SIG-M5 (cell line): ENCODE measurements at regions not wholly inside any gene's neighbourhood (a gene's known extent, or its start where the extent isn't known, plus 50 kb on each side); places are given as distances from the start of the nearest gene placed in this dataset.
"Not testable (repeated sequence)": the region's sequence is repeated elsewhere in the genome, so short reads cannot be mapped to it uniquely, and the experiment has no call there.

ENCODE experiments used
- DNase-seq: peaks from one replicate; lab custom pipeline; 2025; lab: John Stamatoyannopoulos, UW

DNA sequence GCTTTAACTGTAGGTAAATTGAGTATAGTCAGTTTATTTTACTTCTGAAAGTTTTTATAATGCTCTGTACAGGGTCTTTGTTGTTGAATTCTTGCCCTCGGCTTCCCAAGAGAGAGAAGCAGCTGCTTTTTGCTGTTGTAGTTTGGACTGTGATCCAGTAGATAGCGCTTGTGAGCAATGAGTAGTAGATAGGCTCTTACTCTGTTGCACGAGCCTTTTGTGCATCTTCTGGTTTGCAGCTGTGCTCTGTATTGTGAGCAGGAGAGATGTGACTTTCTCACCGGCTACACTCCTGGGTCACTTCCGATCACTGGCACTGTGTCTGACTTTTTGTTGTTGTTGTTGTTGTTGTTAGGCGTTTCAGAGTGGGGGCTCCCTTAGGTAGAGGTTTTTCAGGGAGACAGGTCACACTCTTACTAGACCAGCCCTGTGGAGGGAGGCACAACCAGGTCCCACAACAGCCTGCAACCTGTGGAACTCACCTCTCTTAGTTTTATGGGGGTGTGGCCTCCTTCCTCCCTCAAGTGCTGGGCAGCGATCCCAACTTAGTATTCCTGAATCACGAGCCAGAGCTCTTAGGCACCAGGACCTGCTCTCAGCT, 822.1 kb upstream of the GALNTL6 start:
- DNase-seq = no peak

DNA sequence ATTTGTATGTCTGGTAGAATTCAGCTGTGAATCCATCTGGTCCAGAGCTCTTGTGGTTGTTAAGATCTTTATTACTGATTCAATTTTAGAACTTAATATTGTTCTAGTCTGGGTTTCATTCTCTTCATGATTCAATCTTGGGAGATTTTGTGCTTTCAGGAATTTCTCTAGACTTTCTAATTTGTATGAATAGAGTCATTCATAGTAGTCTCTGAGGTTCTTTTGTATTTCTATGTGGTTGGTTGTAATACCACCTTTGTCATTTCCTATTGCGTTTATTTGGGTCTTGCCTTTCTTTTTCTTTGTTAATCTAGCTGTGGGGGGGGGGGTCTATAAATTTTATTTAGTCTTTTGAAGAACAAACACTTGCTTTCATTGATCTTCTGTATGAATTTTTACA, 824.8 kb upstream of the GALNTL6 start:
- no peak for DNase-seq

DNA sequence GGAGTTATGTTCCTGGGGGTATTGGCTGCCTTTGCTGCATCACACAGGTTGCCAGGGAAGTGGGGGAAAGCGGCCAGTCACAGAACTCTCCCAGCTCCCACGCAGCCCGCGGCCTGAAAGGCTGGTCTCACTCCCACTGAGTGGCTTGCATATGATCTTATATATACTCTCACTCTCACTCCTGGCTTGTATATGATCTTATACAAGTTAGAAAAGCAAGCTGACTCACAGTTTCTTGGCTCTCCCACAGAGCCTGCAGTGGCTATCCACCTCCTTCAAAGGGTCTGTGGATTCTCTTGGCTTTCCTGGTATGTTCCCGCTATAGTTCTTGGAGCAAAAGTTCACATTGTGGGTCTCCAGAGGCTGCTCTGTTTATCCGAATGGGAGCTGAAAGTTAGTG, 833.5 kb upstream of the GALNTL6 start:
- DNase-seq = no peak

DNA sequence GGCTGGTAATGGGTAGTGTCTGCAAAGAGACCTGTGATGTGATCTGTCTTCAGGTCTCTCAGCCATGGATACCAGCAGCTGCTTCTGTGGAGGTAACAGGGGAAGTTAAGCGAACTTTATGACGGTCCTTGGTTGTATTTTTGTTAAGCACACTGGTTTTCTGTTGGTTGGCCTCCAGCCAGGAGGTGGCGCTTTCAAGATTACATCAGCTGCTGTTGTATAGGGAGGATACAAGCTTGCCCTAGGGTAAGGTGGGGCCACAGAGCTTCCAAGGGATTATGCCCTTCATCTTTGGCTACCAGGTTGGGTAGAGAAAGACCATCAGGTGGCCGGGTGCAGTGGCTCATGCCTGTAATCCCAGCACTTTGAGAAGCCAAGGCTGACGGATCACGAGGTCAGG, 834.2 kb upstream of the GALNTL6 start:
- DNase-seq = no peak

DNA sequence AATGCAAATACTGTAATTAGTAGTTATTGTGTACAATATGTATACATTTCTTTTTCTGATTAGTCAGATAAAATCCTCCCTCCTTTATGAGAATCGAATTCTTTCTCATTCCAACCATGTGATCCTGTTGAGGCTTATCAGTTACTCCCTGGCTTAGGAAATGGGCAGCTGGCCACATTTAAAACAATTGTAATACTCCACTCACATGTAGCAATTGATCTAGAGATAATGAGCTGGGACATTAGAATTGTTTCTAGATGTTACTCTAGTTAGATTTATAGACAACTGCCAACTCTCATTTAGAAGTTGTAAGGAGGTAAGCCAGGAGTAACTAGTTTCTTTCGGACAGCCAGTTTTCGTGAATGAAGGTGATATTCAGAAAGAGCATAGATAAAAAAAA, 859.3 kb upstream of the AADAT start:
- DNase-seq = no peak

DNA sequence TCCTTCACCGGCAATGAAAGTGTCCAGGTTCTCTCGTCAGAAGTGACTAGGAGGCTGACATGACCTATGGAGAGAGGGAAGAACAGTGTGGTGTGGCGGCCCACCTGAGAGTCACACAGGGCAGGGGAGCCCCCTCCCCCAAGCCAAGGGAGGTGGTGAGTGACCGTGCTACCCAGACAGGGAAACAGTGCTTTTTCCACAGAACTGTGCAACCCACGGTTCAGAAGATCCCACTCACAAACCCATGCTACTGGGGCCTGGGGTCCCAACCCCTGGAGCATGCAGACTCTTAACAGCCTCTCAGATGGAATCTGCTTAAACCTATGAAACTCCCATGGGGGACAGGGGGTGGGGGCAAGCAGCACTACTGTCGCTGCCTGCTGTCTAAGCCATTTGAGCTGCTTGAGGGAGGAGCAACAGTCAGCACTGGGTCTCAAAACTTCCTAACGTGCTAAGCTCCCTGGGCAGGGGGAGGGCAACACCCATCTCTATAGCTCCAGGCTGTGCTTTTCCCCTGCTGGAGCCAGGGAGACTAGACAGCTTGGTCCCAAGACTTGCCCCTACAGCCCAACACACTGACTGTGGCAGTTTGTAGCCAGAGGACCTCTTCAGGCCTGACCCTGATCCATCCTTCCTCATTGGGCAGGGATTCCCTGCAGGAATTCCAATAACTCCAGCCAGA, 850.4 kb upstream of the AADAT start:
- no peak for DNase-seq

DNA sequence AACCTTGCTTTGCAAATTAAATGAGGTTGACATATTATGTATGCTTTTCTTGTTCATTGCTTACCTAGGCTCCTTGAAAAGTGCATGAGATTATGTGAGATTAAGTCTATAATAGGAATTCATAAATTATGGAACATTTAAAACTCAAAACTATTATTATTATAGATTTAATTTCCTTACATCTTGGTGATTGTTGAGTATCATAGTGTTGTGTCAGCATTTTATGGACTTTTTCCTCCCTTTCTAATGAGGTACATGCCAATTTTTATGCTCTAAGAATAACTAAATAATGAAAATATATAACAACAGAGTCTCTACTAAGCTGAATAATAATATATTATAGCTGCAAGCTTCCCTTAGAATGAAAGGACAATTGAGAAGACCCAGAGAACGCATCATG, 848.8 kb upstream of the AADAT start:
- no peak for DNase-seq

DNA sequence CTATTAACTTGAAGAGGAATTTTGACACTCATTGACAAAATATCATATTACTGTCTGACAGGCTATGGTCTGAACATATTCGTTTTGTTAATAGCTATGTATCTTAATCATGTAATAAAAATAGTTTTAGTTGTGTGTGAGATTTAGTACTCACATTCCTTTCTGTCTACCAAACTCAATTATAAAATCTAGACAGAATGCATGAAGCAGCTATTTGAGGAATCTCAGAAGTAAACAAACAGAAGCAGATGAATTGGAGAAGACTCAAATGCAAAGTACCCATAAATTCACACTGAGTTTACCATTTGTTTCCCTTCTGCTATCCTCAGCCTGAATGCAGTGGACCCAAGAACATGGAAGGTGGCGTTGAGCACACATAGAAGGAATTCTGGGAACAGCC, 841.6 kb upstream of the AADAT start:
- no peak for DNase-seq

DNA sequence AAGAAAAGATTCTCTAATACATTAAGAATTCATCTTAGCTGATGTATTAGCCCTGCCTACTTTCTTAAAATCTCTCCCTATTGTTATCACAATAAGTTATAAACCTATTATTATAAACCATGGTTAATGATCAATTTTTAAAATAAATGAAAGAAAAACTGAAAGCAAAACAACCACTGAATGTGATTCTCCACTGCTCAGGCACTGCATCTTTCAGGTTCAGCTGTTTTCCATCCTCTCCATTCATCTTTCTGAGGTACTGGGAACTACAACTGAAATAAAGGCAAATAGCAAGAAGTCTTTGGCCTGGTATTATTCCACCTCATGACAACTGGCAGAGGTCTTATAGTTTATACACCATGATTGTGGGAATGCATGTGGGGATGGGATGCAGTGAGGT, 798.9 kb upstream of the AADAT start:
- DNase-seq = no peak

DNA sequence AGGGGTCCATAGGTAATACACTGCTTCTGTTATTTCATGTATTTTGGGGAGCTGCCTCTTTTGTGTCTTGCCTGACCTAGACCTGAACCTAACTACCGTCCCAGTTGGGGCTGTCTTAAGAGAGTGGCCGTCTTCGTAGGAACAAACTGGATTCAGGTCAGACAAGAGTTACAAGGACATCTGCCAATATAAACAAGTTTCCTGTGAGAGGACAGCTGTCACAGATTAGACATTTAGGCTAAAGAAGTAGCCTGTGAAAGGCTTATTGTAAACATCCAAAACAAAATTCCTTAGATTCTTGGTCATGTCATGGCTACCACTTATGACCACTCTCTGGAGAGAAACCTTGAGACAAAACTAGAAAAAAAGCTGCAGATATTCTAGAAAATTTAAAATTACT, 797.6 kb upstream of the AADAT start:
- no peak for DNase-seq

DNA sequence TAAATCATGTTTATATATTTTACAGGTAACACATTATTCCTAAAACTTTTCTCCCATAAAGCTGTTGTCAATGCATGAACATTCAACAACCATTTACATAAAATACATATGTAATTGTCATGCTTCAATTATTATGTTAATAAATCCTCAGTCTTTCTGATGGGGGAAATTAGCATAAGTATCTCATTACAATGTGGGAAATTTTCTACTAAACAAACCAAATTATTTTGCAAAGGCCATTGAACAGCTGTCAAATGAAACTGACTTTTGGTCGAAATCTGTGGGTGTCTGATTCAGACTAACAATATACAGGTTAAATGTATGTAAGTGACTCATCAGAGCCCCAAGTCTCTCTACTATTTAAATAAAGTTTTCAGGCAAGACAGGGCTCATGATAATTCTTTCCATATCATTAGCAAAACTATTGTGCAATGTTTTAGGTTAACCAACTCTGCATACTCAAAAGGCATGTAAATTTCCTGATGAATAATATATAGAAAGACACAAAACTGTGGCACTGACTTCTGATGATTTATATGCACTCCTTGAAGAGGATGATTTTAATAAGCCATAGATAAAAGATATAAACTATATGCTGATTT, 795.3 kb upstream of the AADAT start:
- no peak for DNase-seq

DNA sequence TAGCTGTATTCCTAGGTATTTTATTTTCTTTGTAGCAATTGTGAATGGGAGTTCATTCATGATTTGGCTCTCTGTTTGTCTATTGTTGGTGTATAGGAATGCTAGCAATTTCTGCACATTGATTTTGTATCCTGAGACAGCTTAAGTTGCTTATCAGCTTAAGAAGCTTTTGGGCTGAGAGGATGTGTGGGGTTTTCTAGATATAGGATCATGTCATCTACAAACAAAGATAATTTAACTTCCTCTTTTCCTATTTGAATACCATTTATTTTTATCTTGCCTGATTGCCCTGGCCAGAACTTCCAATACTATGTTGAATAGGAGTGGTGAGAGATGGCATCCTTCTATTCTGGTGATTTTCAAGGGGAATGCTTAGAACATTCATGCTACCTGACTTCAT, 791.9 kb upstream of the AADAT start:
- DNase-seq = not testable (repeated sequence)

DNA sequence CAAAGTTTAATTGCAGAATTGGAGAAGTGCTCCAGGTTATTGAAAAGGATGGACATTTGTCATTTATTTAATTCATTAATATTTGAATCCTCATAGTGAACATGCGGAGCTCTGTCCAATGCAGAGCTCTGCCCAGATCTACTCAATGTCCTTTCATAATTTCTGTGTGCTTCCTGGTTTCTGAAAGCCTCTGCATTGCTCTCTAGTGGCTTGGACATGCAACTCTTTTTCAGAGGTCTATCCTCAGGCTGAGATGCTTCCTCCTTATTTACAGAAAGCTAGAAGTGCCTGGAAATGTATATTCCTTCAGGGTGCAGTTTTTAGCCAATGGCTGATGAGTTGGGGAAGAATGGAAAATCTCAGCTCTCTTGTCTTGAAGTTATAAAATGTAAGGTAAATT, 786.1 kb upstream of the AADAT start:
- no peak for DNase-seq

DNA sequence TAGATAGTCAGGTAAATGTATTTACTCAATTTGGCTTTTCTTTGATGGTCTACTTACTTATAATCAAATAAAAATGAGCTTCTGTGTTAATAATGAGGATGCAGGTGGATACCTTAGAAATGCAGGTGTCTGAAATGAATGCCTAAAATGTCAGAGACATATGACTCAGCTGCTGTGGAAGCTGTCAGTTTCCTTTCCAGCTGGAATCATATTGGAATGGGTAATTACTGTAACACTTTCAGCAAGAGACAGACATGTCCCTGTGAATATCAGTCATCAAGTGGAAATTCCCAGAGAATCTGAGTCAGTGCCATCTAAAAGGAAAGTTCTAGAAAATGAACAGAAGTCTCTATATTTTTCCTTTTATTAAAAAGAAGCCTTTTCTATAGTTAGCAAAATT, 783.0 kb upstream of the AADAT start:
- no peak for DNase-seq

DNA sequence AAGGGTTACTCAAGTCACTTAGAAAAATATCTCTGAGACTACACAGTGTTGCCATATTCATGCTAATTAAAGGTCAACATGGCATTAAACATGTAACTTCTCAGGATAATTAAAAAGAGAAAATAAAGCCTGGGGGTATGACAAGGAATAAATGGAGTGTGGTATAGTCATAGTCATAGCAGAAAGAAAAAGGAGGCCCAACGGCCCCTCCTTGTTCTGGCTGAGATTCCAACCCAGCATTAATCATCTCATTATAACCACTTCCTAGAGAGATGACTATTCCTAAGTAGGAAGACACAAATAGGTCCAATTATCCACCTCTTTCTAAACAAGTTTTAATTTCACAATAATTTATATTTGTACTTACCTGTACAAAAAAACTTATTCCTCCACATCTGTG, 778.4 kb upstream of the AADAT start:
- DNase-seq = no peak

DNA sequence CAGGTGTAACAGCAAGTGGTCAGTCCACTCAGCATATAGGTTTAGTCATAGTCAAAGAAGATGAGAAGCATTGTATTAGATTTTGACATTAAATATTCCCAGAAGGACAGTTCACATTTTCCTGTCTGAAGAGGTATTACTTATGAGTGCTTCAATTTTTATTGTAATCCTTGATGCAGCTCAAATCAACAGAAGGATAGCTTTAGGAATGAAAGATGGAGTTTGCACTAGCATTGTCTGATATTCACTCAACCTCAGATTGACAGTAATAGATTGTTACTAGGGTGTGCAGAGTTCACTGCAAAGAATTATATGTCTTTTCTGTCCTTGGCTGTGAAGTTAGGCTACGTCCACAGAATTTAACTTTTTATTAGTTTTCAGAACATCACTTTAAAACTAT, 764.3 kb upstream of the AADAT start:
- DNase-seq = no peak

DNA sequence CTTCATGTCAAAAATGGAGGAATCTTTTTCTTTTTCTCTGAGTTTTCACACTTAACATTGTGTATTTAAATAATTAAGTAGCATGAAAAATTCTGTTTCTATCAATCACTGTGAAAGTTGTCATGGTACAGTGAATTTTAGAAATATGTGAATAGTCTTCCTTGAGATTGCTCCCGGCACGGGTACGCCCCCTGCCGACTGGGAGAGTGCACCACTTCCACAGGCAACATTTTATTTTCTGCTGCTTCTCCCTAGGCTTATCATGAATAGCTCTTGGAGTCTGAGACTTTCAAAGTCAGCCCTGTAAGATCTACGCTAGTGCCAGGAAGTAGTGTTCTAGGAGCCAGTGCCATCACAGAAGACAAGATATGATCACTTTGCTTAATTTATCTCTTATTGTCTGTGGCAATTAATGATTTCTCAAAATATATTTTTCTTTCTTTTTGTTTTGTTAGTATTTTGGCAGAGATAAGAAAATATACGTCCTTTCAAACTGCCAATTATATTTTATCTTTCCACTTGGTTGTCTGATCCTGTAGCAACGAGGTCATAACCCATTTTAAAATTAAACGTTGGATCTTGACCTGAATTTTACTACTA, 763.8 kb upstream of the AADAT start:
- no peak for DNase-seq

DNA sequence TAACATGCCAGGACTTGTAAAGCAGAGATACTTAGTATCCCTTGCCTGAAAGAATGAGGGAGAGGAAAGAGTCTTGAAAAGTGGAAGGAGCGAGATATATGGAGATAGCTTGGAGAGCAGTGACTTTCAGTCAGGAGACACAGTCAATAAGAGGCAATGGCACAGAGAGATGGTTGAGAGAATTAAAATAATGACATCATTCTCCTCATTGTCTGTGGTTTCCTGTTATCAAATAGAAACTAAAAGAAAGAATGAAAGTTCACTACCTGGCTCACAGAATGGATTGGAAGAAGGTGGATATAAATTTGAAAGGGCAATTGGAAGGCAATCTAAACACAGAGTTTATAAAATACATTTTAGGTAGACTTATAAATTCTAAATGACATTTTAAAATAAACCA, 760.2 kb upstream of the AADAT start:
- no peak for DNase-seq

DNA sequence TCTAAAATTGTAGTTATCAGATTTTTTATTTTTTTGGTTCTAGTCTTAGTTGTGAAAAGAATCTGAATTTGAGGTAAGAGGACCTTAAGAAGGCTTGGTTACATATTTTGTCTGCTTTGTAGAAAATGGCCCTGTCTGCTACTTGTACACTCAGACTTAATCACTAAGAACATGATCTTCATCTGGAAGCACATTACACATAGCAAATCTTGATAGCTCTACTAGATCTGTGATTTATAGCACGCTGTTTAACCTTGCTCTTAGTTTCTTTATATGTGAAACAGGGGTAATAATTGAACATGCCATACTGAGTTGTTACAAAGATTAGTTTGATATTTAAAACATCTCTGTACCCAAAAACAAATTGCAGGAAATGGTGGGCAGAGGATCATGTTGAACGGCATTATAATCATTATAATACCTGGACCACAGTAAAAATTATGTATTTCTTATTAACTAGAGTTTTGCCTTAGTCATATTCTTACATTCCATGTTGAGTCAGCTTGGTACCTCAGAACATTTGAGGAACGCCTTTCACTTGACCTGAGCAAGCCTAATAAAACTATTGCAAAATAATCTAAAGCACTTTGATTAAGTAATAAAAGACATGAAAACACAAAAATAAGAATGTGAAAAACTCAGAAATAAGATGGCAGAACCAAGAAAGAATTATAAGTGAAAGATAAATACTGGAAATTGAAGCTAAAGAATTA, 738.0 kb upstream of the AADAT start:
- DNase-seq = no peak

DNA sequence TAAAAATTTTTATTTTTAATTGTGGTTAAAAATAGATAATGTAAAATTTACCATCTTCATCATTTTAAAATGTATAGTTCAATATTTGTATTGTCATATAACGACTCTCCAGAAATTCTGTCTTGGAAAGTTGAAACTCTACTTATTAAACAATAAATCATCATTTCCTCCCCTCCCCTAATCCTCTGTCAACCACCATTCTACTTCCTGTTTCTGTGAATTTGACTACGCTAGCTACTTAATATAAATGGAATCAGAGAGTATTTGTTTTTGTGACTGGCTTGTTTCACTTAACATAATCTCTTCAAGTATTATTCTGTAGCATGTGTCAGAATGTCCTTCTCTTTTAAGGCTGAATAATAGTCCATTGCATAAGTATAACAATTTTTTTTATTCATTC, 729.0 kb upstream of the AADAT start:
- no peak for DNase-seq

DNA sequence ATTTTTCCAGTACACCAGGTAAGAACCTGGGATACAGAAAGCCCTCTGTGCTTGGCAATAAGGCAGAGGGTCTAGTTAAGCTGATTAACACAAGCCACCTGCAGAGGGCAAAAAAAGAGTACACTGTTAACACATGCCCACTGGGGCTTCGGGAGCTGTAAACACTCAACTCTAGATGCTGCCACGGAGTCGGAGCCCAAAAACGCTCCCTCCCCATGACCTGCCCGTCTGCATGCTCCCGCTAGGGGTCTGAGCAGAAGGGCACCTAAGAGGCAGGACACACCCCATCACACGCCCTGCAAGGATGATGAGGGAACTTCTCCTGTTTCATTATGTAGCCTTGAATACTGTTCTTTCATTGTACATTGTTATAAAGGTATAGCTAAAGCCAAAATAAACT, 715.6 kb upstream of the AADAT start:
- DNase-seq = no peak

DNA sequence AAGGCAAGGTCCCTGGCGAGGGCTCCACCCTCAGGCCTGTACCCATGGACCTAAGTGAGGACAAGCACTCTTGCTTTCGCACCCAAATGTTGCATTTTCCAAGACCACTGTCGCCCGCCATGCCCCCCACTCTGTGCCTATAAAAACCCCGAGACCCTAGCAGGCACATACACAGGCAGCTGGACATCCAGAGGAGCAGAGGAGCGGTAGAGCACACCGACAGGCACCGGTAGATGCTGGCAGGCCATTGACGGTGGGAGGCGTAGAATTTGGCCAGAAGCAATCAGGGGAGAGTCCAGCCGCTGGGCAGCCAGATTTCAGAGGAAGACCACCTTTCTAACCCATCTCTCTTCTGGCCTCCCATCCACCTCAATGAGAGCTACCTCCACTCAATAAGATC, 715.2 kb upstream of the AADAT start:
- no peak for DNase-seq

DNA sequence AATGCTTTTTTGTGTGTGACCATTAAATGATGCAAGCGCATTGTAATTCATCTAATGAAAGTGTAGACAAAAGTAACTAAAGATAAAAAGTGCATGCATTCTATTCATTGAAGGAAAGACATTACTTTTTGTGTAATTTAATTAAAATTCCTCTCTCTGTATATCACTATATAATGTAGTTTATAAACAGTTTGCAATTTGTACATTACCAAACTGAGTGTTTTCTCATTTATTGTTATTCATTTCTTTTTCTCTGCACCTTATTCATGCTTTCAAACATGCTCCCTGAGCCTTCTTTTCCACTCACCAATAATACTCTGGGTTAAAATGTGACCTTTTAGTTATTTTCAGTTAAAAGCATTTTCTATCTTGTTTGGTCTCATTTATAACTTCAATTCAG, 713.7 kb upstream of the AADAT start:
- DNase-seq = no peak
